Right atrium auricular region (tissue), 2 donors: ENCODE measurements at regions not wholly inside any gene's neighbourhood (a gene's known extent, or its start where the extent isn't known, plus 50 kb on each side); places are given as distances from the start of the nearest gene placed in this dataset.

Experiments used
- DNase-seq: peaks from one replicate; pipeline ENCODE4 v3.0.0-alpha.2; 2019; ENCODE audit warnings: low spot score
- H3K27ac ChIP-seq, 2 donors: fragments of 200-600 bp; sonication (generic); 1 replicate in 1 of 2; 2 replicates in 1 of 2; pipeline ENCODE4 v1.5.1; 2016 to 2019
- H3K27me3 ChIP-seq, 2 donors: fragments of 200-600 bp; sonication (generic); one replicate each; pipeline versions ENCODE4 v1.5.1 to v1.6.0; 2017 to 2019
- H3K36me3 ChIP-seq: fragments of 200-600 bp; sonication (generic); one replicate; pipeline ENCODE4 v1.5.1; 2016
- H3K4me1 ChIP-seq, 2 donors: fragments of 200-600 bp; sonication (generic); one replicate each; pipeline versions ENCODE4 v1.5.1 to v1.6.0; 2017 to 2019
- H3K4me3 ChIP-seq, 2 donors: fragments of 200-600 bp; sonication (generic); 1 replicate in 1 of 2; 2 replicates in 1 of 2; pipeline ENCODE4 v1.5.1; 2017 to 2019; ENCODE audit warnings: mild to moderate bottlenecking in 1 of 2, moderate library complexity in 1 of 2
- H3K9me3 ChIP-seq, 2 donors: fragments of 200-600 bp; sonication (generic); one replicate each; pipeline ENCODE4 v1.5.1; 2019
- CTCF ChIP-seq, 2 donors: fragments of 200-600 bp; sonication (generic); IDR thresholded peaks; one replicate each; pipeline ENCODE4 v1.5.1; 2019; ENCODE audit warnings: antibody characterized with exemption in 2 of 2

- Histone ChIP-seq H3K4me3 (no peak overlapping the region), H3K4me1 (no peaks in the 10 kb centered on the region), H3K27ac (no peak overlapping the region), H3K27me3 (no peaks in the 10 kb centered on the region), H3K36me3 (no peaks in the 10 kb centered on the region), H3K9me3 (peaks cover 0 to 8% of the 10 kb centered on the region in 2 donors)
- no peak for TF ChIP-seq CTCF (IDR thresholded peaks at IDR 0.05)
- no peak for DNase-seq
Measured at GRCh38 chr2:59693231-59693959, 860.1 kb downstream of the BCL11A start.

- H3K4me3 ChIP-seq = no peak overlapping the region
- TF ChIP-seq CTCF (IDR thresholded peaks at IDR 0.05) = no peak
Measured at GRCh38 chr2:59691518-59692190, 861.8 kb downstream of the BCL11A start.

GRCh38 chr2:59690849-59691248 lies 862.6 kb downstream of the BCL11A start:
- H3K4me1 ChIP-seq = no peaks in the 10 kb centered on the region
- no peak overlapping the region for H3K27ac ChIP-seq
- H3K4me3 ChIP-seq = no peak overlapping the region
- H3K27me3 ChIP-seq = no peaks in the 10 kb centered on the region
- no peaks in the 10 kb centered on the region for H3K36me3 ChIP-seq
- DNase-seq = no peak
- TF ChIP-seq CTCF (IDR thresholded peaks at IDR 0.05) = no peak
- H3K9me3 ChIP-seq = peaks cover 0 to 8% of the 10 kb centered on the region in 2 donors

More at GRCh38 chr2:59691518-59692190, 861.8 kb downstream of the BCL11A start:
- no peaks in the 10 kb centered on the region for H3K27me3 ChIP-seq
- H3K27ac ChIP-seq = no peak overlapping the region
- no peaks in the 10 kb centered on the region for H3K36me3 ChIP-seq
- DNase-seq = no peak
- no peaks in the 10 kb centered on the region for H3K4me1 ChIP-seq
- H3K9me3 ChIP-seq = peaks cover 0 to 8% of the 10 kb centered on the region in 2 donors

GRCh38 chr2:59684771-59685166 lies 868.7 kb downstream of the BCL11A start:
- no peaks in the 10 kb centered on the region for H3K4me1 ChIP-seq
- H3K36me3 ChIP-seq = no peaks in the 10 kb centered on the region
- TF ChIP-seq CTCF (IDR thresholded peaks at IDR 0.05) = no peak
- H3K27me3 ChIP-seq = no peaks in the 10 kb centered on the region
- no peak overlapping the region for H3K27ac ChIP-seq
- no peaks in the 10 kb centered on the region for H3K9me3 ChIP-seq
- H3K4me3 ChIP-seq = no peak overlapping the region
- no peak for DNase-seq

- H3K9me3 ChIP-seq = no peaks in the 10 kb centered on the region
- no peak overlapping the region for H3K4me3 ChIP-seq
- DNase-seq = no peak
- no peak overlapping the region for H3K27ac ChIP-seq
- H3K27me3 ChIP-seq = no peaks in the 10 kb centered on the region
- H3K4me1 ChIP-seq = no peaks in the 10 kb centered on the region
- no peaks in the 10 kb centered on the region for H3K36me3 ChIP-seq
- no peak for TF ChIP-seq CTCF (IDR thresholded peaks at IDR 0.05)
Measured at GRCh38 chr2:59684116-59684770, 869.2 kb downstream of the BCL11A start.
